ENCODE measurements at regions not wholly inside any gene's neighbourhood (a gene's known extent, or its start where the extent isn't known, plus 50 kb on each side); places are given as distances from the start of the nearest gene placed in this dataset.

DNA sequence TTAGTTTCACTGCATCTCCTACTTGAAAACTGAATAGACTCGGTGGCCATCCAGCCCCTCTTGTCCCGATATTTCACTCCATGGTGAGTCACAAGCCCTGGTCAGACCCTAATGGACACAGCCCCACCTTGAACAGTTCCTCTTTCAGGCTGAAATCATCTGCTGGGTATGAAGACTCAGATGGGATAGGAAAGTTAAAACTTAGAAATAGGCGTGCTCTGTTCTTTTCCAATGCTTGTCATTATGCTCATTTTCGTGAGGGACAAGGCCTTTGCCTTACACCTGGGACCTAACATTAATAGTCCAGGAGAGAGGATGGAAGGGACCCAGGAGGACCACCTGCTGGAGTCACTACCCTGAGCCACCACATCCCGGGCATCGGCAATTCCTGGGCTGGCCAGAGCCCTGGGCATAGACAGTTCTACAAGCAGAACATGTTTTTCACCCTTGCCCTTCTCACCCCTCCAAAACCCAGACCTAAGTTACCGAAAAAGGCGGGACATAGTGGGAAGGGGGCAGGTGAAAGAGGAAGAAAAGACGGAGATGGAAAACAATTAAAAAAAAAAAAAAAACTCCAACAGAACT lies 278.3 kb downstream of the SOX9 start:
- Histone ChIP-seq H3K4me1 (no peaks in the 10 kb centered on the region; the same call in 1 of the 2 replicates), H3K27me3 (no peaks in the 10 kb centered on the region), H3K9me3 (no peaks in the 10 kb centered on the region), H3K36me3 (no peaks in the 10 kb centered on the region; the same call in 1 of the 2 replicates), H3K4me3 (ENCODE audit: low read depth, low read length) (no peak overlapping the region)
- TF ChIP-seq, protein P1, sequence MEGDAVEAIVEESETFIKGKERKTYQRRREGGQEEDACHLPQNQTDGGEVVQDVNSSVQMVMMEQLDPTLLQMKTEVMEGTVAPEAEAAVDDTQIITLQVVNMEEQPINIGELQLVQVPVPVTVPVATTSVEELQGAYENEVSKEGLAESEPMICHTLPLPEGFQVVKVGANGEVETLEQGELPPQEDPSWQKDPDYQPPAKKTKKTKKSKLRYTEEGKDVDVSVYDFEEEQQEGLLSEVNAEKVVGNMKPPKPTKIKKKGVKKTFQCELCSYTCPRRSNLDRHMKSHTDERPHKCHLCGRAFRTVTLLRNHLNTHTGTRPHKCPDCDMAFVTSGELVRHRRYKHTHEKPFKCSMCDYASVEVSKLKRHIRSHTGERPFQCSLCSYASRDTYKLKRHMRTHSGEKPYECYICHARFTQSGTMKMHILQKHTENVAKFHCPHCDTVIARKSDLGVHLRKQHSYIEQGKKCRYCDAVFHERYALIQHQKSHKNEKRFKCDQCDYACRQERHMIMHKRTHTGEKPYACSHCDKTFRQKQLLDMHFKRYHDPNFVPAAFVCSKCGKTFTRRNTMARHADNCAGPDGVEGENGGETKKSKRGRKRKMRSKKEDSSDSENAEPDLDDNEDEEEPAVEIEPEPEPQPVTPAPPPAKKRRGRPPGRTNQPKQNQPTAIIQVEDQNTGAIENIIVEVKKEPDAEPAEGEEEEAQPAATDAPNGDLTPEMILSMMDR (IDR thresholded peaks at IDR 0.05; ENCODE audit: low read depth, low read length), result no peak
- no peak for DNase-seq

DNA sequence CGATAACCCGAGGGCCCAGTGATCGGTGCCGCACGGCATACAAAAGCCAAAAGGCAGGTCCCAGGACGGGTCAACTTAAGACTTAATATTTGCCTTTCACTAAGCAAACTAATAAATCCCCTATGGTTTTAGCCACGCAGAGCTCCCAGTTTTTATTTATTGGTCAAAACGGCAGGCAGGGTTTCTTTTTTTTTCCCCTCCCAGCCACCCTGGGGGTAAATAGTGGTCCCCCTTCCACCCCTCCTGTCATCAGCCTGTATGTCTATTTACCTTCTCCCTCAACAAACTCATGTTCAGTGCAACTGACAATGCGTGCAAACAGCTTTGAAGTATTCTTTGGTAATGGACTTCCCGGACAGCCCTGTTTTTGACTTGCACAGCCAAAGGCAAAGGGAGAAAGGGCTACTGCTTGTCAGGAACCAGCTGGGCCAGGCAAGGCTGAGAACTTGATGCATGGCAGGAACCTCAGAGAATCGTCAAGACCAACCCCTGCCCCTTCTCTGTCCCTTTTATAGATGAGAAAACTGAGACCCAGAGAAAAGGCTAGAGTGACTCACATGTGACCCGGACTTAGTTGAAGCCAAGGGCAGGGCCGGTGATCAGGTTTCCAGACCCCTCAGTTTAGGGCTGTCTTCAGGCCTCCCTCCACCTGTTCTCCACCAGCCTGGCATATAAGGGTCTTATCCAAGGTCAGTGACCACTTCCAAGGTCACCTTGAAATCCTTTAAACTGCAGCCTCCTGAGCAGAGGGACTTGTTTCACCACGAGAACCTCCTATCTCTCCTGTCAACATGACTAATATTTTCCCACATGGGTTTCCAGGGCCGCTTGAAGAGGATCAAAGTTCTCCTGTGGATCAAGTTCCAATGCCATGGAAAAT lies 279.0 kb downstream of the SOX9 start:
- TF ChIP-seq, protein P1 (IDR thresholded peaks at IDR 0.05; ENCODE audit: low read depth, low read length), result no peak
- DNase-seq, result no peak
- no peaks in the 10 kb centered on the region; the same call in 1 of the 2 replicates for H3K36me3 ChIP-seq
- no peaks in the 10 kb centered on the region for H3K9me3 ChIP-seq
- H3K27me3 ChIP-seq, result no peaks in the 10 kb centered on the region
- H3K4me1 ChIP-seq, result no peaks in the 10 kb centered on the region; the same call in 1 of the 2 replicates
- no peak overlapping the region for H3K4me3 ChIP-seq (ENCODE audit: low read depth, low read length)

DNA sequence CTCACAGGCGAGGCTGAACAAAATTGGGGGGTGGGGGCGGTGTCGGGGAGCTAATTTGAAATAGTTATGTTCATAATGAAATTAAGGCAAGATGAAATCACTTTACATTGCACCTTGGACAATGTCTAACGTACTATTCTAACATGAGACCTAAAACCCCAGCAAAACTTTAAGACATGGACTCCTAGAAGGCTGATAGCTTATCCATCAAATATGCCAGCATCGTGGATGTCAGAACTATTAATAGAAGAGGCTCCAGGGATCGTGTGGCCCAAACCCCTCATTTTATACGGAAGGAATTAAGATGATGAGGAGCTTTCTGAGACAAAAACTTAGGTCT lies 279.6 kb downstream of the SOX9 start:
- no peak for DNase-seq
- H3K4me3 ChIP-seq (ENCODE audit: low read depth, low read length), result no peak overlapping the region
- TF ChIP-seq, protein P1 (IDR thresholded peaks at IDR 0.05; ENCODE audit: low read depth, low read length), result no peak
- H3K36me3 ChIP-seq, result no peaks in the 10 kb centered on the region; the same call in 1 of the 2 replicates
- no peaks in the 10 kb centered on the region for H3K27me3 ChIP-seq
- H3K9me3 ChIP-seq, result no peaks in the 10 kb centered on the region
- no peaks in the 10 kb centered on the region; the same call in 1 of the 2 replicates for H3K4me1 ChIP-seq

DNA sequence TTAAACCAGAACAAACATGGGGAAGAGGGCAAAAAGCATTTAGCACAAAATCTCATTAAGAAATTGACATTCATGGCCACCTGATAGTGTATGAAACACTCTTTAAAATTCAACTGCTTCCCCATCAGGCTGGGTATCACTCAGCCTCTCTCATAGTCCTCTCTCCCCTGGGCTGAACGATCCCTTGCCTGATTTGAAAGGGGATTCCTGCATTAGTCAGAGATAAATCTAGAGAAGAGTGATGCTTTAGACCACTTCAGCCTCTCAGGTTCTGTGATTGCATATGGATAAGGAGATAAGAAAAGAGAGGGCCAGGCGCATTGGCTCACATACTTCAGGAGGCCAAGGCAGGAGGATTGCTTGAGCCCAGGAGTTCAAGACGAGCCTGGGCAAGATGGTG lies 280.0 kb downstream of the SOX9 start:
- H3K36me3 ChIP-seq, result no peaks in the 10 kb centered on the region; the same call in 1 of the 2 replicates
- no peak overlapping the region for H3K4me3 ChIP-seq (ENCODE audit: low read depth, low read length)
- no peaks in the 10 kb centered on the region; the same call in 1 of the 2 replicates for H3K9me3 ChIP-seq
- no peak for DNase-seq
- H3K4me1 ChIP-seq, result peaks cover 1% of the 10 kb centered on the region
- H3K27me3 ChIP-seq, result no peaks in the 10 kb centered on the region
- TF ChIP-seq, protein P1 (IDR thresholded peaks at IDR 0.05; ENCODE audit: low read depth, low read length), result no peak

DNA sequence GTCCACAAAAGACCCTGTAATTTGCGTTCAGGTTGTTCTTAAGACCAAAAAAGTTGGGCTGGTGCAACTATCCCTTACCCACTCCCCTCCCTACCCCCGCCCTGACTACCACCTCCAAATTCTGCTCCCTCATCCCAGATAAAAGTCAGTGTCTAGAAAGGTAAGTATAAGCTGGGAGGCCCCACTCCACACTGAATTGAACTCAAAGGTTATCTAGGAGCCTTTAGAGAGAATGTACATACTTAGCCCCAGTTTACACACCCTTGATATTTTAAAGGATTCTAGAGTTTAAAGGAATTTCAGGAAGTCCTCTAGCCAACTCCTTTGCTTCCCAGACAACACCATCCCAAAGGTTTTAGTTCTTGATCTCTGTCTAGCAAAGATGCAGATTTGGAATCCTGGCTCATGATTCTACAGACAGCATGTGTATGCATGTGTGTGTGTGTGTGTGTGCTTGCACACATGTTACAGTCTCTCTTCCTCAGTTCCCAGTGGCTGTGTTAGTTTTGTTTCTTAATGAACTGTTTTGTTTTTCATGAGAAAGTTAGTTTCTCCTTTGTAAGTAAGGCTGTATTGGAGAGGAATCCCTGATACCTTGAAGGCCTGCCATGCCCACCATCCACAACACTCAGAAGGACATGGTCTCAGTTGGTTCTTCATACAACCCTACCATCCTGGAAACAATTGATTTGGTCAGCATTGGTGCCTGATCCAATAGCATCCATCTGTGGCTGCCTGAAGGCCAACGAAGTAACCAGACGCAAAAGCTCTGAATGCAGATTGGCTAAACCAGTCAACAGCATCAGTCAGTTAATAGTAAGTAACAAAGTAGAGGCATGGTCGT lies 281.3 kb downstream of the SOX9 start:
- no peaks in the 10 kb centered on the region; the same call in 1 of the 2 replicates for H3K9me3 ChIP-seq
- no peaks in the 10 kb centered on the region for H3K27me3 ChIP-seq
- H3K4me3 ChIP-seq (ENCODE audit: low read depth, low read length), result no peak overlapping the region
- H3K4me1 ChIP-seq, result peaks cover 13% of the 10 kb centered on the region
- TF ChIP-seq, protein P1 (IDR thresholded peaks at IDR 0.05; ENCODE audit: low read depth, low read length), result no peak
- H3K36me3 ChIP-seq, result no peaks in the 10 kb centered on the region; the same call in 1 of the 2 replicates
- DNase-seq, result no peak

All from BE2C (cell line).